Neural cell (in vitro differentiated cells): ENCODE measurements at regions not wholly inside any gene's neighbourhood (a gene's known extent, or its start where the extent isn't known, plus 50 kb on each side); places are given as distances from the start of the nearest gene placed in this dataset.

ENCODE experiments used
- H2AFZ ChIP-seq: fragments of 200-600, 300-800 bp; sonication (generic), shearing (Covaris generic); 2 replicates; pipeline ENCODE4 v1.6.0; 2014; ENCODE audit warnings: low read depth, mild to moderate bottlenecking, antibody characterized with exemption, low read length, moderate library complexity
- H3F3A ChIP-seq: fragments of 200-600 bp; shearing (Covaris generic); 2 replicates; pipeline ENCODE4 v1.6.1; 2016; ENCODE audit warnings: mild to moderate bottlenecking, moderate library complexity, mixed read lengths, antibody characterized with exemption, low read length; ENCODE audit not compliant: insufficient read depth, poor library complexity, severe bottlenecking
- H3K27ac ChIP-seq: fragments of 200-600, 300-800 bp; sonication (generic), shearing (Covaris generic); 2 replicates; pipeline ENCODE4 v1.5.1; 2014; ENCODE audit warnings: mild to moderate bottlenecking, low read length, moderate library complexity
- H3K27me3 ChIP-seq: fragments of 300-800, 200-600 bp; sonication (generic), shearing (Covaris generic); 2 replicates; pipeline ENCODE4 v1.6.0; 2014; ENCODE audit warnings: mild to moderate bottlenecking, low read depth, low read length, moderate library complexity; ENCODE audit not compliant: insufficient read depth
- H3K36me3 ChIP-seq: fragments of 300-800, 200-600 bp; sonication (generic), shearing (Covaris generic); 2 replicates; pipeline ENCODE4 v1.5.1; 2014; ENCODE audit warnings: mild to moderate bottlenecking, antibody characterized with exemption, low read length, moderate library complexity; ENCODE audit not compliant: insufficient read depth
- H3K4me2 ChIP-seq: fragments of 300-800, 200-600 bp; sonication (generic), shearing (Covaris generic); 2 replicates; pipeline ENCODE4 v1.6.0; 2014; ENCODE audit warnings: mild to moderate bottlenecking, low read length
- H3K4me3 ChIP-seq: fragments of 300-800, 200-600 bp; sonication (generic), shearing (Covaris generic); 2 replicates; pipeline ENCODE4 v1.5.1; 2014; ENCODE audit warnings: mild to moderate bottlenecking, low read length, moderate library complexity
- H3K79me2 ChIP-seq: fragments of 200-600 bp; shearing (Covaris generic); replicated peaks from 2 replicates; pipeline ENCODE4 v1.6.0; 2014; ENCODE audit warnings: mild to moderate bottlenecking, low read length, moderate library complexity; ENCODE audit not compliant: insufficient read depth
- H3K9ac ChIP-seq: fragments of 300-800, 200-600 bp; sonication (generic), shearing (Covaris generic); 2 replicates; pipeline ENCODE4 v1.6.1; 2016; ENCODE audit warnings: mild to moderate bottlenecking, low read length, mixed read lengths
- H3K9me2 ChIP-seq: fragments of 200-600 bp; shearing (Covaris generic); 2 replicates; pipeline ENCODE4 v1.6.1; 2016; ENCODE audit warnings: mild to moderate bottlenecking, low read length, mixed read lengths; ENCODE audit not compliant: insufficient read depth
- H3K9me3 ChIP-seq: fragments of 200-600, 300-800 bp; sonication (generic), shearing (Covaris generic); 2 replicates; pipeline ENCODE4 v1.6.1; 2016; ENCODE audit warnings: mild to moderate bottlenecking, mixed run types, low read length, moderate library complexity, mixed read lengths
- H4K20me1 ChIP-seq: fragments of 200-600 bp; shearing (Covaris generic); 2 replicates; pipeline ENCODE4 v1.6.1; 2016; ENCODE audit warnings: mild to moderate bottlenecking, mixed run types; ENCODE audit not compliant: insufficient read depth
- EP300 ChIP-seq: fragments of 450-650 bp; conservative IDR thresholded peaks from 2 replicates; pipeline ENCODE4 v1.6.1; 2014; ENCODE audit warnings: antibody characterized with exemption, mild to moderate bottlenecking, moderate library complexity; ENCODE audit not compliant: poor library complexity, severe bottlenecking
- EZH2 ChIP-seq: fragments of 200-600, 300-800 bp; shearing (Covaris generic), sonication (generic); IDR thresholded peaks from 2 replicates; pipeline ENCODE4 v1.6.1; 2014; ENCODE audit warnings: antibody characterized with exemption, low read length, borderline replicate concordance, mild to moderate bottlenecking; ENCODE audit not compliant: insufficient read depth, poor library complexity, severe bottlenecking
- MXI1 ChIP-seq: fragments of 450-650 bp; conservative IDR thresholded peaks from 2 replicates; pipeline ENCODE4 v1.6.1; 2014; ENCODE audit warnings: antibody characterized with exemption, mild to moderate bottlenecking; ENCODE audit not compliant: poor library complexity, severe bottlenecking
- POLR2AphosphoS5 ChIP-seq: IDR thresholded peaks from 2 replicates; pipeline ENCODE4 v1.6.1; 2012
- RAD21 ChIP-seq: fragments of 450-650 bp; conservative IDR thresholded peaks from 2 replicates; pipeline ENCODE4 v1.6.1; 2014; ENCODE audit warnings: antibody characterized with exemption, mild to moderate bottlenecking, moderate library complexity
- SMC3 ChIP-seq: fragments of 450-650 bp; conservative IDR thresholded peaks from 2 replicates; pipeline ENCODE4 v1.6.1; 2014; ENCODE audit warnings: antibody characterized with exemption, mild to moderate bottlenecking, moderate library complexity; ENCODE audit not compliant: poor library complexity
- TAF1 ChIP-seq: IDR thresholded peaks from 2 replicates; pipeline ENCODE4 v1.6.1; 2012; ENCODE audit warnings: low read depth
- TF ChIP-seq, protein P1 (sequence below): IDR thresholded peaks from 2 replicates; pipeline ENCODE4 v1.6.1; 2012; ENCODE audit warnings: borderline replicate concordance
- TF ChIP-seq, protein P2 (sequence below): fragments of 450-650 bp; IDR thresholded peaks from 2 replicates; pipeline ENCODE4 v1.5.1; 2014; ENCODE audit warnings: antibody characterized with exemption, mild to moderate bottlenecking, moderate library complexity; ENCODE audit not compliant: poor library complexity, severe bottlenecking

DNA sequence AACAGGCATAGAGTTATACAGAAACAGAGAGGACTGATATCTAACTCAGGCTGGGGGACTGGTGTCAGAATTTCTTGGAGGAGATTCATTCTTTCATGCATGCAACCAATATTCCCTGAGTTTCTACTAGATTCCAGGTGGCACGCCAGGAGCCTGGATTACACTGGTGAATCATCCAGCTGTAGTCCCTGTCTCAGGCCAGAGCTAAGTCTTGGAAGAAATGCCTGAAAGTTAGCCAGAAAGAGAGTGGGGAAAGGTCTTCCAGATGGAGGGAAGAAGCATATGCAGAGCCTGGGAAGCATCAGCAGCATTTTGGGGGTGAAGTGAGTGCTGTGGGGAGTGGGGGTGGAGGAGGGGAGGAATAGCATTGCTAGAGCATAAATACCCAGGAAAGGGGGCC is 239.1 kb downstream of the OMA1 start:
- Histone ChIP-seq H3K27me3 (no peaks in the 10 kb centered on the region), H3K9me3 (no peaks in the 10 kb centered on the region), H3K9me2 (no peaks in the 10 kb centered on the region), H2AFZ (no peak overlapping the region), H3K4me3 (no peak overlapping the region), H4K20me1 (no peaks in the 10 kb centered on the region), H3K27ac (no peak overlapping the region), H3K36me3 (no peaks in the 10 kb centered on the region), H3K9ac (no peak overlapping the region), H3K4me2 (no peak overlapping the region), H3F3A (no peaks in the 10 kb centered on the region), H3K79me2 (no peaks in the 10 kb centered on the region)
- TF ChIP-seq RAD21 = no peak
- TF ChIP-seq, protein P1, sequence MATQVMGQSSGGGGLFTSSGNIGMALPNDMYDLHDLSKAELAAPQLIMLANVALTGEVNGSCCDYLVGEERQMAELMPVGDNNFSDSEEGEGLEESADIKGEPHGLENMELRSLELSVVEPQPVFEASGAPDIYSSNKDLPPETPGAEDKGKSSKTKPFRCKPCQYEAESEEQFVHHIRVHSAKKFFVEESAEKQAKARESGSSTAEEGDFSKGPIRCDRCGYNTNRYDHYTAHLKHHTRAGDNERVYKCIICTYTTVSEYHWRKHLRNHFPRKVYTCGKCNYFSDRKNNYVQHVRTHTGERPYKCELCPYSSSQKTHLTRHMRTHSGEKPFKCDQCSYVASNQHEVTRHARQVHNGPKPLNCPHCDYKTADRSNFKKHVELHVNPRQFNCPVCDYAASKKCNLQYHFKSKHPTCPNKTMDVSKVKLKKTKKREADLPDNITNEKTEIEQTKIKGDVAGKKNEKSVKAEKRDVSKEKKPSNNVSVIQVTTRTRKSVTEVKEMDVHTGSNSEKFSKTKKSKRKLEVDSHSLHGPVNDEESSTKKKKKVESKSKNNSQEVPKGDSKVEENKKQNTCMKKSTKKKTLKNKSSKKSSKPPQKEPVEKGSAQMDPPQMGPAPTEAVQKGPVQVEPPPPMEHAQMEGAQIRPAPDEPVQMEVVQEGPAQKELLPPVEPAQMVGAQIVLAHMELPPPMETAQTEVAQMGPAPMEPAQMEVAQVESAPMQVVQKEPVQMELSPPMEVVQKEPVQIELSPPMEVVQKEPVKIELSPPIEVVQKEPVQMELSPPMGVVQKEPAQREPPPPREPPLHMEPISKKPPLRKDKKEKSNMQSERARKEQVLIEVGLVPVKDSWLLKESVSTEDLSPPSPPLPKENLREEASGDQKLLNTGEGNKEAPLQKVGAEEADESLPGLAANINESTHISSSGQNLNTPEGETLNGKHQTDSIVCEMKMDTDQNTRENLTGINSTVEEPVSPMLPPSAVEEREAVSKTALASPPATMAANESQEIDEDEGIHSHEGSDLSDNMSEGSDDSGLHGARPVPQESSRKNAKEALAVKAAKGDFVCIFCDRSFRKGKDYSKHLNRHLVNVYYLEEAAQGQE = no peak
- TF ChIP-seq, protein P2, sequence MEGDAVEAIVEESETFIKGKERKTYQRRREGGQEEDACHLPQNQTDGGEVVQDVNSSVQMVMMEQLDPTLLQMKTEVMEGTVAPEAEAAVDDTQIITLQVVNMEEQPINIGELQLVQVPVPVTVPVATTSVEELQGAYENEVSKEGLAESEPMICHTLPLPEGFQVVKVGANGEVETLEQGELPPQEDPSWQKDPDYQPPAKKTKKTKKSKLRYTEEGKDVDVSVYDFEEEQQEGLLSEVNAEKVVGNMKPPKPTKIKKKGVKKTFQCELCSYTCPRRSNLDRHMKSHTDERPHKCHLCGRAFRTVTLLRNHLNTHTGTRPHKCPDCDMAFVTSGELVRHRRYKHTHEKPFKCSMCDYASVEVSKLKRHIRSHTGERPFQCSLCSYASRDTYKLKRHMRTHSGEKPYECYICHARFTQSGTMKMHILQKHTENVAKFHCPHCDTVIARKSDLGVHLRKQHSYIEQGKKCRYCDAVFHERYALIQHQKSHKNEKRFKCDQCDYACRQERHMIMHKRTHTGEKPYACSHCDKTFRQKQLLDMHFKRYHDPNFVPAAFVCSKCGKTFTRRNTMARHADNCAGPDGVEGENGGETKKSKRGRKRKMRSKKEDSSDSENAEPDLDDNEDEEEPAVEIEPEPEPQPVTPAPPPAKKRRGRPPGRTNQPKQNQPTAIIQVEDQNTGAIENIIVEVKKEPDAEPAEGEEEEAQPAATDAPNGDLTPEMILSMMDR = no peak
- TF ChIP-seq EP300 = no peak
- TF ChIP-seq SMC3 = no peak
- TF ChIP-seq TAF1 = no peak
- TF ChIP-seq POLR2AphosphoS5 = no peak
- no peak for TF ChIP-seq EZH2
- TF ChIP-seq MXI1 = no peak

DNA sequence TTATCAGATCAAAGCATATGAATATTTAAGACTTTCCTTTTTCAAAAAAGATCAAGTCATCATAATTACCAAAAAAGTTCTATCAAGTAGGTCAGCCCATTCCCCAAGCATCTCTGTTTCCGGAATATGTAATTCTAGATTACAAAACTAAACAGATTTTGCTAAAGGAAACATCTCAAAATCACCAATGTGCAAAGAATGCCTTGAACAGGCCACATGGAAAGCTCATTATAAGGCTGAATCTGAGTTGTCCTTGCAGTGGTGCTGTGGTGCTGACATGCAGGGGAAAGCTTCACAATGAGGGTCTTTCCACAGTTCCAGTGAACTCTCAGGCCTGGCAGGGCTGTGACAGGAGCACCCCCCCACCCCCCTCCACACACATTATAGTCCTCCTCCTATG is 240.9 kb downstream of the OMA1 start:
- H3K36me3 ChIP-seq = no peaks in the 10 kb centered on the region
- no peak overlapping the region for H3K9ac ChIP-seq
- H3K27ac ChIP-seq = no peak overlapping the region
- H3F3A ChIP-seq = no peaks in the 10 kb centered on the region
- H3K4me3 ChIP-seq = no peak overlapping the region
- H4K20me1 ChIP-seq = no peaks in the 10 kb centered on the region
- no peak for TF ChIP-seq TAF1
- TF ChIP-seq RAD21 = no peak
- TF ChIP-seq, protein P1 = no peak
- TF ChIP-seq EZH2 = no peak
- TF ChIP-seq SMC3 = no peak
- no peak for TF ChIP-seq MXI1
- TF ChIP-seq, protein P2 = no peak
- no peak for TF ChIP-seq POLR2AphosphoS5
- no peak for TF ChIP-seq EP300
- H3K9me2 ChIP-seq = no peaks in the 10 kb centered on the region
- H3K27me3 ChIP-seq = no peaks in the 10 kb centered on the region
- H3K79me2 ChIP-seq = no peaks in the 10 kb centered on the region
- no peak overlapping the region for H3K4me2 ChIP-seq
- H3K9me3 ChIP-seq = no peaks in the 10 kb centered on the region
- no peak overlapping the region for H2AFZ ChIP-seq
